ENCODE measurements at regions not wholly inside any gene's neighbourhood (a gene's known extent, or its start where the extent isn't known, plus 50 kb on each side); places are given as distances from the start of the nearest gene placed in this dataset.
A peak's percentile ranks its signal among the peaks of the same experiment; 100 is the strongest.
"Not testable (repeated sequence)": the region's sequence is repeated elsewhere in the genome, so short reads cannot be mapped to it uniquely, and the experiment has no call there.

DNA sequence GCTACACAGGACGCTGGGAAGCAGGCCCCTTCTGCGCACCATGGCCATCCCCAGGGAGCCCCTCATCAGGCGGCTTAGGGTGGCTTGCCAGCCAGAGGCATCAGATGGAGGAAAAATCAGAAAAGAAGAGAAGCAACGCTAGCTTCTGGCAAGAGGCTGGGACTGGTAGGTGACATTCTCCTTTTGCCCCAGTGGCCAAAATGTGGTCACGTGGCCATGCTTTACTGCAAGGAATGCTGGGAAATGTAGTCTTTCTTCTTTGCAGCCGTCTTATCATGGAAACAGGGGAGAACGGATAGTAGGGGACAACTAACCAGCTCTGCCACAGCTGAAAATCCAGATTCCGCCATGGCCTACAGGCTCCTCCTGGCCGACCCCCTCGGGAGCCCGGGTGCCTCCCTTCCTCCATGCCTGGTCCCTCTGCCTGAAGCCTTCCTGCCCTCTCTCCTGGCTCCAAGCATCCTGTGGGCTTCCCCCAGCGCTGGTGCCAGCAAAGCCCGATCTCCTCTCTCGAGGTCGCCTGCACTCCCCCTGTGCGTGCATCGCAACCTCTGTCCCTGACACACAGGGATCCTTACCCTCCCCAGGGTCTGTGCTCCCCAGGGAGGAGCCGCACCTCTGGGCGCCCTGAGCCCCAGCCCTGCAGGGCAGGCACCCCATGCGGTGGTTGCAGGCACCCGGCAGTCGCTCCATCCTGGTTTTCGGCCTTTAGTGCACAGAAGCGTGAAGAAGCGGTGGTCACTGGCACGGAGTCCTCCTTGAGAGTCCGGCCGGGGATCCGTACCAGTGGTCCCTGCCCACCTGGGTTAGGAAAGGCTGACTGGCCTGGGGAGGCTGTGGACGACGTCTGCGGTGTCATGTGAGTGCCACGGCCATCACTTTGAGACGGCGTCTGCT is 307.7 kb downstream of the TP53TG3F start:
- in situ Hi-C loops (cut with MboI; ENCODE audit: low sequenced_read_pairs); H3K36me3 ChIP-seq (replicated peaks): not testable (repeated sequence)

DNA sequence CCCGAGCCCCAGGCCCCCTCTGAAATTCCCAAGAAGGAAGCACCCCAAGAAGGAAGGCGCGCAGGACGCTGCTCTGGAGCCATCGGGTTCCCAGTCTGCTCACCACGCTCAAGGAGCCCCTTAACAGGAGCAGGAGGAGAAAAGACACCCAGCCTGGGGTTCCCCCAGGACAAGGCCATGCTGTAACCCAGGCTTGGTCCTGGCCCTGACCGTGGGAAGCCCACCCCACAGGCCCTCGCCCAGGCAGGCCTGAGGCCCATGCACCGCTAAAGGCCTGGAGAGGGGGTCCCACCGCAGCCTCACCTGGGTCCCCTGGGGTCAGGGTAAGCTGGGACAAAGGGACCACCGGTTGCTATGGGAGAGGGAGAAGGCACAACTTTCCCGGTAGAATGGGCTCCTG is 309.3 kb downstream of the TP53TG3F start:
- H3K4me1 ChIP-seq; in situ Hi-C loops (cut with MboI; ENCODE audit: low sequenced_read_pairs); H3K4me3 ChIP-seq; H3K9me3 ChIP-seq; H3K36me3 ChIP-seq (replicated peaks); H3K27me3 ChIP-seq (ENCODE audit: low read depth); DNase-seq (ENCODE audit: low spot score in 2 of 2): not testable (repeated sequence)

More for the DNA sequence above, 307.7 kb downstream of the TP53TG3F start:
- H3K9me3 ChIP-seq; DNase-seq (ENCODE audit: low spot score in 2 of 2); H3K4me1 ChIP-seq; H3K27me3 ChIP-seq (ENCODE audit: low read depth); H3K4me3 ChIP-seq: not testable (repeated sequence)

DNA sequence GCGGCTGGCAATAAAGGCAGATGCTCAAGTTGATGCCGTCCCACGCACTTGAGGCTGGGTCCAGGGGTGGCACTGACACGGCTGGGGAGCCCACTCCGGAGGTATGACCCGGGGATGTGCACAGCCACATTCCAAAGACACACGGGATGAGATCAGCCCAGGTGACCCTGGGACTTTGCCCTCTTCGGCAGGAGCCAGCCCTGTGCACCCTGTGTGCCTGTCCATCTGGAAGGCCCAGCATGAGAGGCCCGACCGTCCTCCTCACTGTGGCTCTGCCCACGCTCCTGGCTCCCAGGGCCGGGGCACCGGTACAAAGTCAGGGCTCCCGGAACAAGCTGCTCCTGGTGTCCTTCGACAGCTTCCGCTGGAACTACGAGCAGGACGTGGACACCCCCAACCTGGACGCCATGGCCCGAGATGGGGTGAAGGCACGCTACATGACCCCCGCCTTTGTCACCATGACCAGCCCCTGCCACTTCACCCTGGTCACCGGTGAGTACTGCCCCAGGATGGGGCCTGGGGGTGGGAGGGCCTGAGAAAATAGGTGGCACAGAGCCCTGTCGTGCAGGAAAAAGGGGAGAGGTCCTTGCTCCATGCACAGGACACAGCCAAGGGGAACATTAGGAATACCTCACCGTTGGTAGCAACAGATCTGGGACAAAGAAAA is 309.9 kb downstream of the TP53TG3F start:
- DNase-seq (ENCODE audit: low spot score in 2 of 2); H3K4me1 ChIP-seq; H3K36me3 ChIP-seq (replicated peaks); H3K4me3 ChIP-seq; in situ Hi-C loops (cut with MboI; ENCODE audit: low sequenced_read_pairs); H3K27me3 ChIP-seq (ENCODE audit: low read depth); H3K9me3 ChIP-seq: not testable (repeated sequence)

DNA sequence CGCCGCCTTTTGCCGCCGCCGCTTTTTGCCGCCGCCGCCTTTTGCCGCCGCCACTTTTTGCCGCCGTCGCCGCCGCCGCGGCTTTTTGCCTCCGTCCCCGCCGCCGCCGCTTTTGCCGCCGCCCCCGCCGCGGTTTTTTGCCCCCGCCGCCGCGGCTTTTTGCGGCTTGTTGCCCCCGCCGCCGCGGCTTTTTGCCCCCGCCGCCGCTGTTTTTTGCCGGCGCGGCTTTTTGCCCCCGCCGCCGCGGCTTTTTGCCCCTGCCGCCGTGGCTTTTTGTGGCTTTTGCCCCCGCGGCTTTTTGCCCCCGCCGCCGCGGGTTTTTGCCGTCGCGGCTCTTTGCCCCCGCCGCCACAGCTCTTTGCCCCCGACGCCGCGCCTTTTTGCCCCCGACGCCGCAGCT is 311.1 kb downstream of the TP53TG3F start:
- H3K36me3 ChIP-seq (replicated peaks); DNase-seq (ENCODE audit: low spot score in 2 of 2); H3K9me3 ChIP-seq; H3K4me1 ChIP-seq; in situ Hi-C loops (cut with MboI; ENCODE audit: low sequenced_read_pairs); H3K4me3 ChIP-seq; H3K27me3 ChIP-seq (ENCODE audit: low read depth): not testable (repeated sequence)

DNA sequence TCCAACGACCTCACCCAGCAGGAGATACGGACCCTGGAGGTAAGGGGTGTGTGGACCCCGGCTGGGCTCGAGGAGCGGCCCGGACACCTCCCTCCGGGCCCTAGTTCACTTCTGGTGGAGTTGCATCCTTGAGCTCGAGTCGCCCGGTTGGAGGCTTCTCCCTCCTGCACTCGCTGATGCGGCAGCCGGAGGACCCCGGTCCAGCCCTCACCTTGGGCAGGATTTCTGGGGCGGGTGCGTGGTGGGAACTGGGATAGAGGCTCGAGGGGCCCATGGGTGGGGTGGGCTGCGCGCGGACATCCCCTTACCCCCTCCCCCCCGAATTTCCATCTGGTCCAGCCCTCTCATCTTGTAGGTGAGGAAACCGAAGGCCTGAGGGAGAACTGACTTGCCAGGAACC is 311.8 kb downstream of the TP53TG3F start:
- H3K9me3 ChIP-seq; H3K27me3 ChIP-seq (ENCODE audit: low read depth); H3K4me1 ChIP-seq; H3K36me3 ChIP-seq (replicated peaks); H3K4me3 ChIP-seq; in situ Hi-C loops (cut with MboI; ENCODE audit: low sequenced_read_pairs); DNase-seq (ENCODE audit: low spot score in 2 of 2): not testable (repeated sequence)

DNA sequence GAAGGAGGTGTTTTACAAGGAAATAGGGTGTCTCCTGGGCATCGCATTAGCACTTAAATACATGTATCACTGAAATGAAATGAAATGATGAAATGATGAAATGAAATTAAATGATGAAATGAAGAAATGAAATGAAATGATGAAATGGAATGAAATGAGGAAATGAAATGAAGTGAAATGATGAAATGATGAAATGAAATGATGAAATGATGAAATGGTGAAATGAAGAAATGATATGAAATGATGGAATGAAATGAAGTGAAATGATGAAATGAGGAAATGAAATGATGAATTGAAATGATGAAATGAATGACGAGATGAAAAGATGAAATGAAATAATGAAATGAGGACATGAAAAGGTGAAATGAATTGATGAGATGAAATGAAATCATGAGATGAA is 314.6 kb downstream of the TP53TG3F start:
- H3K4me1 ChIP-seq; H3K36me3 ChIP-seq (replicated peaks); DNase-seq (ENCODE audit: low spot score in 2 of 2); H3K9me3 ChIP-seq; H3K4me3 ChIP-seq; H3K27me3 ChIP-seq (ENCODE audit: low read depth); in situ Hi-C loops (cut with MboI; ENCODE audit: low sequenced_read_pairs): not testable (repeated sequence)

DNA sequence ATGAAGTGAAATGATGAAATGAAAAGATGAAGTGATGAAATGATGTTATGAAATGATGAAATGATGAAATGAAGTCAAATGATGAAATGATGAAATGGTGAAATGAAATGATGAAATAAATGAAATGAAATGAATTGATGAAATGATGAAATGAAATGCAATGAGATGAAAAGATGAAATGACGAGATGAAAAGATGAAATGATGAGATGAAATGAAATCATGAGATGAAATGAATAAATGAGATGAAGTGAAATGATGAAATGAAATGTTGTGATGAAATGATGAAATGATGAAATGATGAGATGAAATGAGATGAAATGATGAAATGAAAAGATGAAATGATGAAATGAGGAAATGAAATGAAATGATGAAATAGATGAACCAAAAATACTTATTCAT is 315.3 kb downstream of the TP53TG3F start:
- H3K36me3 ChIP-seq (replicated peaks); H3K27me3 ChIP-seq (ENCODE audit: low read depth); in situ Hi-C loops (cut with MboI; ENCODE audit: low sequenced_read_pairs); DNase-seq (ENCODE audit: low spot score in 2 of 2); H3K4me3 ChIP-seq; H3K9me3 ChIP-seq; H3K4me1 ChIP-seq: not testable (repeated sequence)

DNA sequence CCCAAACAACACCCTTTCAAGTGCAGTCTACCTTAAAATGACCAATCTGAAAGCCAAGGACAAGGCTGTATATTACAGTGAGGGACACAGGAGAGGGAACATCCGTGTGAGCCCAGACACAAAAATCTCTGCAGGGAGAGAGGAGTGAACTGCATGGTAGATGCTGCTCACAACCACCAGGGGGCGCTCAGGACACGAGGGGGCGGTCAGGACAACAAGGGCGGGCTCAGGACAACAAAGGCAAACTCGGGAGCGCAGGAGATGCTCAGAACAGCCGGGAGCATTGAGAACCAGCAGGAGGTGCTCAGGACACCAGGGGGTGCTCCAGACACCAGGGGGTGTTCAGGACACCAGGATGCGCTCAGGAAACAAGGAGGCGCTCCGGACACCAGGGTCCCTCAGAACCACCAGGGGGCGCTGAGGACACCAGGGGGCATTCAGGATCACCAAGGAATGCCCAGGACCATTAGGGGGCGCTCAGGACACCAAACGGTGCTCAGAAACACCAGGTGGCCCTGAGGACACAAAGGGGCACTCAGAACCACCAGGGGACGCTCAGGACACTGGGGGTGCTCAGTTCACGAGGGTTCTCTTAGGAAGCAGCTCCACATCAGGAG is 357.0 kb downstream of the TP53TG3F start:
- H3K27me3 ChIP-seq (ENCODE audit: low read depth); DNase-seq (ENCODE audit: low spot score in 2 of 2); H3K4me1 ChIP-seq; H3K4me3 ChIP-seq; in situ Hi-C loops (cut with MboI; ENCODE audit: low sequenced_read_pairs); H3K9me3 ChIP-seq; H3K36me3 ChIP-seq (replicated peaks): not testable (repeated sequence)

DNA sequence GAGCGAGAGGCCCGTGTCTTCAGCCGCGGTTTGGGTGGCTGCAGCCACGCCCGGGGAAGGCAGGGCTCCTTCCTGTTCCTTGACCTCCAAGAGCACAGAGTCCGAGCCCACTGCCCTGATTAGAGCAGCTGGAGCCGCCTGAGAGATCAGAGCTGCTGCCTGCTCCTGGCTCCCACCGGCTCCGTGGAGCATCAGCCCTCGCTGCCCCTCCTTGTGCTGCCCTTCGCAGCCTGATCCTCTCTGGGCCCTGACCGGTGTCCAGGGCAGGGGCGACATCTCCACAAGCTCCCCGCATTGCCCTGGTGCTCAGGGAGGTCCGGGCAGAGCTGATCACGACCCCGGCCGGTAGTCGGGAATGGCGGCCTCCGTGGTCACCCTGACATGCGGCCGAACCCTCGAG is 365.3 kb downstream of the TP53TG3F start:
- H3K4me3 ChIP-seq; in situ Hi-C loops (cut with MboI; ENCODE audit: low sequenced_read_pairs); H3K27me3 ChIP-seq (ENCODE audit: low read depth); H3K4me1 ChIP-seq; DNase-seq (ENCODE audit: low spot score in 2 of 2); H3K9me3 ChIP-seq; H3K36me3 ChIP-seq (replicated peaks): not testable (repeated sequence)

DNA sequence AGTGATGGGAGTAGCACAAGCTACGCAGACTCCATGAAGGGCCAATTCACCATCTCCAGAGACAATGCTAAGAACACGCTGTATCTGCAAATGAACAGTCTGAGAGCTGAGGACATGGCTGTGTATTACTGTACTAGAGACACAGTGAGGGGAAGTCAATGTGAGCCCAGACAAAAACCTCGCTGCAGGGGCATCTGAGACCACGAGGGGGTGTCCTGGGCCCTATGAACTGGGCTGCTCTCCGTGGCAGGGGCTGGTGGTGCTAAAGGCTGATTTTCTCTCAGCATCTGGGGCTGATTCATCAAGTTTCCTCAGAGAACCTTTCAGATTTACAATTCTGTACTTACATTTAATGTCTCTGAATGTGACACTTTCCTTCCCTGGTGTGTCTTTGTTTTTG is 368.1 kb downstream of the TP53TG3F start:
- H3K4me1 ChIP-seq; H3K4me3 ChIP-seq; H3K9me3 ChIP-seq; H3K27me3 ChIP-seq (ENCODE audit: low read depth); H3K36me3 ChIP-seq (replicated peaks); DNase-seq (ENCODE audit: low spot score in 2 of 2); in situ Hi-C loops (cut with MboI; ENCODE audit: low sequenced_read_pairs): not testable (repeated sequence)

DNA sequence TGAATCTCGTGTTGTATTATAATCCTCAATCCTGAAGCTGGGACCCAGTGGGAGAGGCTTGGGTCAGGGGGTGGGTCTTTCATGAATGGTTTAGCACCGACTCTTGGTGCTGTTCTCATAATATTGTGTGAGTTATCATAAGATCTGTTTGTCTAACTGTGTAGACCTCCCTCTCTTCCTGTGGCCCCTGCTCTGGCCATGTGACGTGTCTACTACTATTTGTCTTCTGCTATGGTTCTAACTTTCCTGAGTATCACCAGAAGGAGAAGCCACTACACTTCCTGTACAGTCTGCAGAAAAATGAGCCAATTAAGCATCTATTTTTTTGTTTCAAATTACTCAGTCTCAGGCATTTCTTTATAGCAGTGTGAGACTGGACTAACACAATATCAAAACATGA is 379.7 kb downstream of the TP53TG3F start:
- H3K36me3 ChIP-seq (replicated peaks); H3K4me1 ChIP-seq; H3K4me3 ChIP-seq; H3K27me3 ChIP-seq (ENCODE audit: low read depth); H3K9me3 ChIP-seq; in situ Hi-C loops (cut with MboI; ENCODE audit: low sequenced_read_pairs); DNase-seq (ENCODE audit: low spot score in 2 of 2): not testable (repeated sequence)

DNA sequence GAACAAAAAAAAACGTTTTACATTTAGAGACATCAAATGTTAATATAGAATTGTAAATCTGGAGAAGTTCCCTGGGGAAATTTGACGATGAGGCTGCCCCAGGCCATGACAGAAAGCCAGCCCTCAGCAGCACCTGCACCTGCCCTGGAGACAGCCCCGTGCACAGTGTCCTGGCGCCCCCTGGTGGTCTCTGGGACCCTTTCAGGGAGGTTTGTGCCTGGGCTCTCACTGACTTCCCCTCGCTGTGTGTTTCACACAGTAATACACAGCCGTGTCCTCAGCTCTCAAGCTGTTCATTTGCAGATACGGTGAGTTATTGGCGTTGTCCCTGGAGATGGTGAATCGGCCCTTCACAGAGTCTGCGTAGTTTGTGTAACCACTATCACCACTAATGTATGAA is 385.1 kb downstream of the TP53TG3F start:
- in situ Hi-C loops (cut with MboI; ENCODE audit: low sequenced_read_pairs); H3K9me3 ChIP-seq; H3K4me3 ChIP-seq; H3K4me1 ChIP-seq; H3K36me3 ChIP-seq (replicated peaks); H3K27me3 ChIP-seq (ENCODE audit: low read depth): not testable (repeated sequence)
- DNase-seq (ENCODE audit: low spot score in 2 of 2), result peak in 1 of 2 experiments; percentile 7

Data from HAP-1 (cell line).